ENCODE measurements at regions not wholly inside any gene's neighbourhood (a gene's known extent, or its start where the extent isn't known, plus 50 kb on each side); places are given as distances from the start of the nearest gene placed in this dataset.

DNA sequence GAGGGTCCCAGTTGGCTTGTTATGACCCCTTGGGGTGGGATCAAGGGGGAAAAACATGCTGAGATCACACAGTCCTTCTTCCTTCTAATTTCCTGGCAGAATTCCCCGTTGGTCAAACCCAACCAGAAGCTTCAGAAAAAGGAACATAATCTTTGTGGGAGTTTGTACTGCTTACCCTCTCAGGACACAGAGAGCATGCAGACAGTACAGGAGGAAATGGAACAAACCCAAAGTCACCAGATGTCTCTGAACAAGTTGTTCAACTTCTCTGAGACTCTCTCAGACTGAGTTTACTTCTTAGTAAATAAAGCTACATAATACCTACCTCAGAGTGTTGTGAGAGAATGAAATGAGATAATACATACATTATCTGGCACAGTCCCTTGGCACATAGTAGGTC is 181.1 kb upstream of the TSHZ2 start:
- Histone ChIP-seq H3K23ac (ENCODE audit: insufficient read length) (no peak overlapping the region), H3K4me3 (ENCODE audit: extremely low read depth in 1 of 4, insufficient read depth in 2 of 4, low read depth in 3 of 4, low read length in 4 of 4) (no peak overlapping the region), H4K91ac (replicated peaks; ENCODE audit: insufficient read length, low read length) (no peak overlapping the region), H2BK120ac (replicated peaks; ENCODE audit: low read depth, low read length) (no peak overlapping the region), H3K18ac (ENCODE audit: extremely low read depth, low read length) (no peak overlapping the region), H3K9ac (replicated peaks in 1 of 4; ENCODE audit: extremely low read depth in 1 of 4, low read depth in 3 of 4, low read length in 3 of 4) (no peak overlapping the region), H2BK15ac (ENCODE audit: low read length) (no peak overlapping the region), H2BK12ac (ENCODE audit: low read depth, low read length) (no peak overlapping the region), H4K5ac (ENCODE audit: insufficient read length, low read depth, low read length) (no peak overlapping the region), H3K27ac (ENCODE audit: low read depth, low read length) (no peak overlapping the region), H3K14ac (ENCODE audit: insufficient read length) (no peak overlapping the region), H3K36me3 (ENCODE audit: control insufficient read depth in 2 of 4, insufficient read depth in 4 of 4, low read length in 3 of 4) (no peaks in the 10 kb centered on the region), H2AFZ (ENCODE audit: low read length) (peak overlapping the region; percentile 81), H3K27me3 (replicated peaks in 1 of 4; ENCODE audit: control insufficient read depth in 3 of 4, extremely low read depth in 1 of 4, insufficient read depth in 3 of 4, low read length in 3 of 4) (no peaks in the 10 kb centered on the region), H3K79me1 (ENCODE audit: low read depth, low read length) (no peaks in the 10 kb centered on the region), H3K79me2 (ENCODE audit: control insufficient read depth in 1 of 2, insufficient read depth in 2 of 2, low read length in 2 of 2) (no peaks in the 10 kb centered on the region), H3K4me1 (replicated peaks in 1 of 4; ENCODE audit: control insufficient read depth in 3 of 4, insufficient read depth in 4 of 4, low read length in 3 of 4) (no peaks in the 10 kb centered on the region), H4K8ac (ENCODE audit: extremely low read depth, insufficient read depth, low read length) (no peak overlapping the region), H3K9me3 (ENCODE audit: insufficient read depth in 2 of 2, low read depth in 1 of 2, low read length in 1 of 2) (no peaks in the 10 kb centered on the region), H2BK5ac (ENCODE audit: low read depth, low read length) (no peak overlapping the region), H3K4ac (replicated peaks; ENCODE audit: insufficient read length, low read depth, low read length) (no peak overlapping the region), H3K23me2 (ENCODE audit: low read depth, low read length) (no peaks in the 10 kb centered on the region), H2AK5ac (ENCODE audit: low read depth, low read length) (no peak overlapping the region), H2BK20ac (ENCODE audit: low read length) (no peak overlapping the region), H3K56ac (replicated peaks; ENCODE audit: insufficient read length, low read depth, low read length) (no peak overlapping the region), H3K4me2 (ENCODE audit: insufficient read depth in 1 of 2, low read depth in 2 of 2, low read length in 2 of 2) (no peak overlapping the region), H4K20me1 (replicated peaks in 1 of 2; ENCODE audit: control insufficient read depth in 1 of 2, insufficient read depth in 2 of 2, low read length in 2 of 2) (no peaks in the 10 kb centered on the region)
- WGBS, 2 experiments (ENCODE audit: extremely low coverage in 1 of 2, insufficient coverage in 1 of 2, insufficient read length in 1 of 2, insufficient replicate concordance in 2 of 2, low coverage in 1 of 2, low lambda C conversion rate in 2 of 2, missing lambda C conversion rate in 1 of 2), result 100% methylated on average over 1 of the region's 1 CpG; no CpG with 5 or more reads in 1 of the 2 experiments
- CTCF ChIA-PET (ENCODE audit: partially characterized antibody), result interaction anchor here (0.7 to 1.4 kb wide), 5 partner anchors 8 to 416 kb away, joined by 3 to 4 read pairs (median 4); no protein-coding TSS in a partner anchor
- POLR2A ChIA-PET (ENCODE audit: partially characterized antibody), result no interaction called here
- FAIRE-seq (no peak), DNase-seq (ENCODE audit: low read depth in 1 of 2, low spot score in 2 of 2) (no peak)
- no peak for TF ChIP-seq RAD21 (IDR thresholded peaks at IDR 0.05 in 1 of 2, conservative IDR thresholded peaks at IDR 0.05 in 1 of 2; ENCODE audit: low read depth in 2 of 2, low read length in 2 of 2)
- no peak for TF ChIP-seq POLR2AphosphoS5 (IDR thresholded peaks at IDR 0.05; ENCODE audit: low read depth, low read length)
- no peak for TF ChIP-seq SAP30 (IDR thresholded peaks at IDR 0.05; ENCODE audit: insufficient read depth, insufficient replicate concordance, low read length)
- no peak for TF ChIP-seq RNF2 (IDR thresholded peaks at IDR 0.05; ENCODE audit: borderline replicate concordance, low read depth, low read length, missing control alignments, poor library complexity, severe bottlenecking)
- no peak for TF ChIP-seq CEBPB (IDR thresholded peaks at IDR 0.05; ENCODE audit: low read depth, low read length)
- TF ChIP-seq, protein P1, sequence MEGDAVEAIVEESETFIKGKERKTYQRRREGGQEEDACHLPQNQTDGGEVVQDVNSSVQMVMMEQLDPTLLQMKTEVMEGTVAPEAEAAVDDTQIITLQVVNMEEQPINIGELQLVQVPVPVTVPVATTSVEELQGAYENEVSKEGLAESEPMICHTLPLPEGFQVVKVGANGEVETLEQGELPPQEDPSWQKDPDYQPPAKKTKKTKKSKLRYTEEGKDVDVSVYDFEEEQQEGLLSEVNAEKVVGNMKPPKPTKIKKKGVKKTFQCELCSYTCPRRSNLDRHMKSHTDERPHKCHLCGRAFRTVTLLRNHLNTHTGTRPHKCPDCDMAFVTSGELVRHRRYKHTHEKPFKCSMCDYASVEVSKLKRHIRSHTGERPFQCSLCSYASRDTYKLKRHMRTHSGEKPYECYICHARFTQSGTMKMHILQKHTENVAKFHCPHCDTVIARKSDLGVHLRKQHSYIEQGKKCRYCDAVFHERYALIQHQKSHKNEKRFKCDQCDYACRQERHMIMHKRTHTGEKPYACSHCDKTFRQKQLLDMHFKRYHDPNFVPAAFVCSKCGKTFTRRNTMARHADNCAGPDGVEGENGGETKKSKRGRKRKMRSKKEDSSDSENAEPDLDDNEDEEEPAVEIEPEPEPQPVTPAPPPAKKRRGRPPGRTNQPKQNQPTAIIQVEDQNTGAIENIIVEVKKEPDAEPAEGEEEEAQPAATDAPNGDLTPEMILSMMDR (IDR thresholded peaks at IDR 0.05; ENCODE audit: control extremely low read depth in 1 of 3, insufficient read depth in 1 of 3, low read depth in 1 of 3, low read length in 3 of 3), result no peak
- TF ChIP-seq POLR2A (IDR thresholded peaks at IDR 0.05; ENCODE audit: control extremely low read depth in 1 of 2, low read depth in 2 of 2, low read length in 2 of 2), result no peak
- no peak for TF ChIP-seq CREB1 (IDR thresholded peaks at IDR 0.05)
- TF ChIP-seq, protein P2, sequence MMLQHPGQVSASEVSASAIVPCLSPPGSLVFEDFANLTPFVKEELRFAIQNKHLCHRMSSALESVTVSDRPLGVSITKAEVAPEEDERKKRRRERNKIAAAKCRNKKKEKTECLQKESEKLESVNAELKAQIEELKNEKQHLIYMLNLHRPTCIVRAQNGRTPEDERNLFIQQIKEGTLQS (IDR thresholded peaks at IDR 0.05; ENCODE audit: insufficient read depth, low read depth, low read length), result no peak
- TF ChIP-seq TCF12 (IDR thresholded peaks at IDR 0.05; ENCODE audit: low read depth, low read length), result no peak
- no peak for TF ChIP-seq CHD1 (IDR thresholded peaks at IDR 0.05; ENCODE audit: low read depth, low read length)
- TF ChIP-seq POU5F1 (IDR thresholded peaks at IDR 0.05; ENCODE audit: low read depth, low read length), result no peak

Data from H1 (cell line).